HG03558 (cell line): ENCODE measurements at regions not wholly inside any gene's neighbourhood (a gene's known extent, or its start where the extent isn't known, plus 50 kb on each side); places are given as distances from the start of the nearest gene placed in this dataset.

Experiments
- ATAC-seq: cut with Tn5 transposase; IDR thresholded peaks from one replicate; pipeline ENCODE4 v1.9.1; 2021; ENCODE audit warnings: moderate number of reproducible peaks; ENCODE audit not compliant: unreplicated experiment; ENCODE audit errors: extremely low read depth

DNA sequence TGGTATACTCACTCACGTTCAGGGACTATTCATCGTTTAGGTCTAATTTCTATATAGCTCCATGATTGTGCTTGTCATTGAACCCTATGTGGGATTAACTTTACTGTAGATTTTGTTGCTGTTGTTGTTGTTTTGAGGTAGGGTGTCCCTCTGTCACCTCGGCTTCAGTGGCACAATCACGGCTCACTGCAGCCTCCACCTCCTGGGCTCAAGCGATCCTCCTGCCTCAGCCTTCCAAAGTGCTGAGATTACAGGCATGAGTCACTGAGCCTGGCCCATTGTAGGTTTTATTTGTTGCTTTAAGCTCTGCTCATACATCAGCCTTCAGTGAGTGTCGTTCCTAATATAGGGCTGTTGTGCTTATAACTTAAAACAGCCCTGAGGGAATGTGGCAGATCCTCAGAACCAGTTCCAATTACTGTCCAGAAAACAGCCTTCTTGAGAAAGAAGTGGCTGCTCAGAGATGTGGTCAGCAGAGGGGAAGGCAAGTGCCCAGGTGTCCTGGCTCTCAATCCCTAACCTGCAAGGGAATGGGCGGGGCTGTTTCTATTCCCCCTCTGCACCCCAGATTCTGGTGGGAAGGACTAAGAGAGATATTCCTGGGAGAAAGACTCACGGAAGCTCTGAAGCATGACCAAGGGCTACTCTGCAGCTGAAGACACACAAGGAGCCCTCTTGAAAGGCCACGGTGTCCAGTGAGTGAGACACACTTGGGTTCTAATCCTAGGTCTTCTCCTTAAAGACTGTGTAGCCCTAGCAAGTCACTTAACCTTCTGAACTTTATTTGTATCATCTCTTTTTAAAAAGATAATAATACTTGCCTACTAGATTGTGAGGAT lies 79.6 kb upstream of the LCLAT1 start:
- no peak for ATAC-seq

GRCh38 chr2:30368258-30368657 lies 78.8 kb upstream of the LCLAT1 start:
- no peak for ATAC-seq

DNA sequence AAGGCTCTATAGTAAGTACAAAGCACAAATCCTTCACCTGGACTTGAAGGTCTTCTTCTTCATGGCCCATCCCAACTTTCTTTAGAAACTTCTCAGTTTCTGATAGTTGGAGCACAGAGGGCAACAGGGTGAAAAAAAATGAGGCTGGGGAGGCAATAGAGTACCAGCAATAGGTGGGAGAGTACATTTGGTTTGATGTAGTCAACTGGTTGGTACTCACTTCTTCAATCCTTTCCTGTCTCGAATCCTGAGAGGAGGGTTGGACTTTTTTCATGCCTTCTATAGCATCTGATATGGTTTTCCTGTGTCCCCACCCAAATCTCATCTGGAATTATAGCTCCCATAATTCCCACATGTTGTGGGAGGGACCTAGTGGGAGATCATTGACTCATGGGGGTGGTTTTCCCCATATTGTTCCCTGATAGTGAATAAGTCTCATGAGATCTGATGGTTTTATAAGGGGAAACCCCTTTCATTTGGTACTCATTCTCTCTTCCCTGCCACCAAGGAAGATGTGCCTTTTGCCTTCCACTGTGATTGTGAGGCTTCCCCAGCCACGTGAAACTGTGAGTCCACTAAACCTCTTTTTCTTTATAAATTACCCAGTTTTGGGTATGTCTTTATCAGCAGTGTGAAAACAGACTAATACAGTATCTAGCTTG lies 75.9 kb upstream of the LCLAT1 start:
- ATAC-seq = no peak

DNA sequence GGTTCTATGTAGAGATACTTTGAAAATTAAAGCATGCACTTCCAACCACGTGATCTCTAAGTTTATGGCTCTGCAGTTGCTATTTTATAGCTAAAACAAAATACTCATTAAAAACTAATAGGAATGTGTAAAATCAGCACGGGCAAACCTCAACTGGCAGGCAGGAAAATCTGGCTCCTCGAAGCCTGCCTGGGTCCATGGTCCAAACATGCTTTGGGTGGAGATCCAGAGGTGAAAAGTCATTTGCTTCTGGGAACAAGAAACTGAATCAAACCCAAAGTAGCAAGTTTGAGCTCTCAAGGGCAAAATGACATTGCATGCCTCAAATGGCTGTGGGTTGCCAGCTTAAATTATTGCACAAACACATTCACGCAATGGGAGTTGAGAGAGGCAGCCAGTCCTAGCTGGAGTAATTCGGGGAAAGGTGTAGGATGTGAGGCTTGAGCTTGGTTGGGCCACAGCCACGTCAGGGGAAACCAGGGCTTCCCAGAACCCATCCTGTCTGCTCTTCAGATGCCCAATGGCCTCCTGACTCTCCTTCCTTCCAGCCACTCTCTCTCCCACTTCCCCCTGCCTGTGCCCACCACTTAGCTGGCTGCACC lies 75.2 kb upstream of the LCLAT1 start:
- no peak for ATAC-seq

DNA sequence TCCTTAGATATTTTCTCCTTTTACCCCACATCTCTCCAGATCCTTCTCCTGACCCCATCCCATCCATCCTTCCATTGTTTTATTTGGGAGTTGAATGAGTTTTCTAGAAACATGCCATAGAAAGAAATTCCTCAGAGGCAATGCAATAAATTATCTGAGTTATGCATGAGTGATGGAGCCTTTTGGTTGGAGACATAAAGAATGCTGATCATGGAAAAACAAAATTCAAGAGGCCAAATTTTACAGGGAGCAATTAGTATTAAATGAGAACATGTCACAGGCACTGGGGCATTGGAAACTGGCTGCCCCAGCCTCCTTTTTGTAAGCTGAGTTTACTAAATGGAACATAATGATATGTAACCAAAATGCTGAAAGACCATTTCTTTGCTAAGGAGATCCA lies 74.2 kb upstream of the LCLAT1 start:
- no peak for ATAC-seq

- ATAC-seq = no peak
These were observed 73.2 kb upstream of the LCLAT1 start for GRCh38 chr2:30373881-30374302.

GRCh38 chr2:30374380-30374779 lies 72.7 kb upstream of the LCLAT1 start:
- no peak for ATAC-seq

DNA sequence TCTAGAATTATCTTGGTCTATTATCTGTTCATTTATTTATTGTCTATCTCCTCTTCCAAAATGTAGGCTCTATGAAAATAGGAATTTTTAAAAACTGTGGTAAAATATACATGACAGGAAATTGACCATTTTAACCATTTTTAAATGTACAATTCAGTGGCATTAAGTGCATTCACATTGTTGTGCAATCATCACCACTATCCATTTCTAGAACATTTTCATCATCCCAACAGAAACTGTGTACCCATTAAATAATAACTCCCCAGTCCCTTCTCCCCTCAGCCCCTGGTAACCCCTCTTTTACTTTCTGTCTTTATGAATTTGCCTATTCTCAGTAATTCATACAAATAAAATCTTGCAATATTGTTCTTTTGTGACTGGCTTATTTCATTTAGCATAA lies 71.1 kb upstream of the LCLAT1 start:
- ATAC-seq = no peak

- ATAC-seq = no peak
These were observed 67.6 kb upstream of the LCLAT1 start for GRCh38 chr2:30379481-30379880.

DNA sequence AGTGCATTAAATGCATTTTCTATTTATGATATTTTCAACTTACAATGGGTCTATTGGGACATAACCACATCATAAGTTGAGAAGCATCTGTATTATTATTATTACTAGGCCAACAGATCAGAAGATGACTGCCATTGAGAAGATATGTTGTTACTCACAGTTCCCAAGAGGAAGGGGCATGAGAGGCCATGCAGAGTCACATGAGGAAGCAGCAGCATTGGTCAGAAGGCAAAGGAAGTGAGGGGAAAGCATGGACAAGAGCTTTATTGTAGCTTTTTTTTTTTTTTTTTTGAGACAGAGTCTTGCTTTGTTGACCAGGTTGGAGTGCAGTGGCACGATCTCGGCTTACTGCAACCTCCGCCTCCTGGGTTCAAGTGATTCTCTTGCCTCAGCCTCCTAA lies 66.2 kb upstream of the LCLAT1 start:
- ATAC-seq = no peak

GRCh38 chr2:30382162-30382783 lies 64.8 kb upstream of the LCLAT1 start:
- no peak for ATAC-seq

DNA sequence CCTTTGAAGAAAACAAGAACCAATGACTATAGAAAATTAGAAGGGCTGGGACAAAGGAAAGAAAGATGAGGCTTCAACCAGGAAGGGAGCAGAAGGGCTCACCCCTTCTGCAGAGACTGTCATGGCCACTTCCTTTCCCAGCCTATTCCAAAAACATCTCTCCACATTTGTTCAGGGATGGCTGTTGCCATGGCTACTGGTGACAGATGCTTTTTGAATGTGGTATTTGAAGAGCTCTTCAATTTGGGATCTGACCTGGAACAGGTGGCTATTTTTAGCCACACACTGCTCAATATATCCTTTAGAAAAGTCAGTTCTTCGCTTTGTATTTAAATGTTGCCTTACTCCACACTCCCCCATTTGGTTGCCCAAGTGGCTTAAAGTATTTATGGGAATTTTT lies 64.1 kb upstream of the LCLAT1 start:
- no peak for ATAC-seq

DNA sequence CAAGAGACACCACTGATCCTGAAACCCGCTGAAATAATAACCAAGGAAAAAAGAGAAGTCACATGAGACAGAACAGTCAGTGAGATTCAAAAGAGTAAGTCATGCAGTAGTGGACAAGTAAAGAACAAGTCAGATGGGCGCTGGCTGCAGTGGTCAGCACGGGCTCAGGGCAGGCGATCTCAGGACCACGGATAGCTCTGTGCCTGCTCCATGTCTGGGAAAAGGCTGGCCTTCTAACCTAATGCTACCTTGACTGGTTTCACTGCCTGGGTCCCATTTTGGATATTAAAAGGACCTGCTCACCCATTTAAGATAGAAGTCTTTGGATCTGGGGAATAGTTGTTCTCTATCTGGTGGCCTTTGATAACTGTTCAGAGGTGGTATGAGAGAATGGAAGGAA lies 61.7 kb upstream of the LCLAT1 start:
- ATAC-seq = no peak

DNA sequence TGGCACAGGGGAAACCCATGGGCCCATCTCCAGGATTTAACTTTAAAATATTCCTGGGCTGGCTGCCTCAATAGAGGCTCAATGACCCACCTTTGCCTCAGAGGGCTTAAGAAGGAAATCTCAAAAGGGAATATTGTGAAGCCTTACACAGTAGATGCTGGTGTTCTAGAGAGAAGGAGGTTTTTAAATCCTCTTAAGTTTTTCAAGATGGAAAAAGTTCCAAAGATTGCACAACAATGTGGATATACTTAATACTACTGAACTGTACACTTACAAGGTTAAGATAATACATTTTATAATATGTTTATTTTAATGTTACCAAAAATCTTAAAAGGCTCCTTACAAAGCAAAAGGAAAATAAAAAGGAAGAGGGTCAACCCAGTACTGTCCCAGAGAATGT lies 54.9 kb upstream of the LCLAT1 start:
- no peak for ATAC-seq

DNA sequence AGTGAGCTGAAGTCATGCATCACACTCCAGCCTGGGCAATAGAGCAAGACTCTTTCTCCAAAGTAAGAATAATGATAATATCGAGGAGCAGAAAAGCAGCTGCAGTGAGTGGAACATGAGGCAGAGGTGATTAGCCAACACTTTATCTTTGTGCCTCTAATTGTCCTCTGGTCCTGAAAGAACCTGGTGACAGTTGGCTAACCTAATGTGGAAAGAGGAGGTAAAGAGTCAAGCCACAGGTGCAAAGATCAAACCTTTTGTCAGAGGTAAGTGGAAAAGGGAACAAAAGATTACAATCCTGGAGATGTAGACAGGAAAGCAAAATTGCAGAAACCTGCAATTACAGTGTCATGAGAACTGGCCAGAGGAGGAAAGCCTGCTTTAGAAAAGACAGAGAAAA lies 53.5 kb upstream of the LCLAT1 start:
- no peak for ATAC-seq

- ATAC-seq = no peak
These were observed 53.0 kb upstream of the LCLAT1 start for GRCh38 chr2:30394096-30394495.

- ATAC-seq = no peak
These were observed 50.4 kb upstream of the LCLAT1 start for GRCh38 chr2:30396436-30397232.
